H9 (cell line): ENCODE measurements at regions not wholly inside any gene's neighbourhood (a gene's known extent, or its start where the extent isn't known, plus 50 kb on each side); places are given as distances from the start of the nearest gene placed in this dataset.

Source experiments
- DNase-seq: peaks from one replicate; pipeline ENCODE4 v3.0.0-alpha.2; 2017
- H2AFZ ChIP-seq: one replicate; pipeline ENCODE4 v1.6.1; 2013; ENCODE audit warnings: mild to moderate bottlenecking, low read length, control low read depth, moderate library complexity
- H2AK5ac ChIP-seq: 2 replicates; pipeline ENCODE4 v1.6.1; 2013; ENCODE audit warnings: low read length, control low read depth, mixed read lengths; ENCODE audit not compliant: insufficient read length
- H2BK120ac ChIP-seq: one replicate; pipeline ENCODE4 v1.6.1; 2013; ENCODE audit warnings: low read depth, mild to moderate bottlenecking, low read length, control low read depth, inconsistent platforms; ENCODE audit not compliant: poor library complexity, severe bottlenecking
- H2BK12ac ChIP-seq: 2 replicates; pipeline ENCODE4 v1.6.1; 2013; ENCODE audit warnings: low read length, control low read depth, mixed read lengths, low read depth; ENCODE audit not compliant: insufficient read length
- H2BK15ac ChIP-seq: 2 replicates; pipeline ENCODE4 v1.6.1; 2013; ENCODE audit warnings: low read depth, low read length, control low read depth
- H2BK20ac ChIP-seq: one replicate; pipeline ENCODE4 v1.6.1; 2013; ENCODE audit warnings: low read depth, mild to moderate bottlenecking, low read length, control low read depth, inconsistent platforms; ENCODE audit not compliant: poor library complexity, severe bottlenecking
- H2BK5ac ChIP-seq: 2 replicates; pipeline ENCODE4 v1.6.1; 2013; ENCODE audit warnings: low read length, control low read depth, mixed read lengths; ENCODE audit not compliant: insufficient read length
- H3K14ac ChIP-seq: 2 replicates; pipeline ENCODE4 v1.6.1; 2013; ENCODE audit warnings: low read length, control low read depth; ENCODE audit not compliant: insufficient read depth
- H3K18ac ChIP-seq: 2 replicates; pipeline ENCODE4 v1.6.1; 2013; ENCODE audit warnings: low read depth, mild to moderate bottlenecking, mixed read lengths, low read length, control low read depth; ENCODE audit not compliant: insufficient read length
- H3K23ac ChIP-seq: 2 replicates; pipeline ENCODE4 v1.6.1; 2013; ENCODE audit warnings: low read length, control low read depth, mixed read lengths, low read depth; ENCODE audit not compliant: insufficient read length
- H3K23me2 ChIP-seq: 2 replicates; pipeline ENCODE4 v1.6.1; 2013; ENCODE audit warnings: low read depth, mild to moderate bottlenecking, mixed read lengths, low read length, control low read depth; ENCODE audit not compliant: insufficient read length, poor library complexity, severe bottlenecking
- H3K27ac ChIP-seq: 2 replicates; pipeline ENCODE4 v1.5.1; 2013; ENCODE audit warnings: low read length, control low read depth, mixed read lengths, low read depth; ENCODE audit not compliant: insufficient read length
- H3K27me3 ChIP-seq: 2 replicates; pipeline ENCODE4 v1.6.1; 2013; ENCODE audit warnings: low read length, control low read depth, inconsistent platforms; ENCODE audit not compliant: insufficient read depth
- H3K4ac ChIP-seq: 2 replicates; pipeline ENCODE4 v1.6.1; 2013; ENCODE audit warnings: low read depth, mild to moderate bottlenecking, control low read depth, inconsistent platforms, low read length, moderate library complexity
- H3K4me1 ChIP-seq: 2 replicates; pipeline ENCODE4 v1.6.1; 2013; ENCODE audit warnings: low read length, control low read depth, inconsistent platforms; ENCODE audit not compliant: insufficient read depth
- H3K4me2 ChIP-seq: 2 replicates; pipeline ENCODE4 v1.6.1; 2013; ENCODE audit warnings: low read length, control low read depth, mixed read lengths; ENCODE audit not compliant: insufficient read length, insufficient read depth
- H3K56ac ChIP-seq: 2 replicates; pipeline ENCODE4 v1.6.1; 2013; ENCODE audit warnings: low read depth, mild to moderate bottlenecking, mixed read lengths, low read length, control low read depth; ENCODE audit not compliant: insufficient read length
- H3K79me1 ChIP-seq: 2 replicates; pipeline ENCODE4 v1.6.1; 2013; ENCODE audit warnings: low read depth, mild to moderate bottlenecking, moderate library complexity, low read length, control low read depth, inconsistent platforms; ENCODE audit not compliant: insufficient read depth, poor library complexity, severe bottlenecking
- H3K79me2 ChIP-seq: 2 replicates; pipeline ENCODE4 v1.6.1; 2013; ENCODE audit warnings: low read length, control low read depth, inconsistent platforms; ENCODE audit not compliant: insufficient read depth
- H3K9ac ChIP-seq: 2 replicates; pipeline ENCODE4 v1.6.1; 2013; ENCODE audit warnings: low read length, control low read depth, mixed read lengths; ENCODE audit not compliant: insufficient read length; ENCODE audit errors: extremely low read depth
- H3K9me3 ChIP-seq: one replicate; pipeline ENCODE4 v1.6.1; 2013; ENCODE audit warnings: low read depth, low read length, inconsistent platforms; ENCODE audit not compliant: control insufficient read depth
- H3T11ph ChIP-seq: one replicate; pipeline ENCODE4 v1.6.1; 2013; ENCODE audit warnings: mild to moderate bottlenecking, low read length, control low read depth, inconsistent platforms
- H4K20me1 ChIP-seq: one replicate; pipeline ENCODE4 v1.6.1; 2013; ENCODE audit not compliant: control insufficient read depth, insufficient read length, insufficient read depth
- H4K5ac ChIP-seq: 2 replicates; pipeline ENCODE4 v1.6.1; 2013; ENCODE audit warnings: low read depth, mild to moderate bottlenecking, mixed read lengths, low read length, control low read depth; ENCODE audit not compliant: insufficient read length
- H4K8ac ChIP-seq: replicated peaks from 2 replicates; pipeline ENCODE4 v1.6.1; 2013; ENCODE audit warnings: low read length, control low read depth, mixed read lengths, low read depth; ENCODE audit not compliant: insufficient read length
- H4K91ac ChIP-seq: 2 replicates; pipeline ENCODE4 v1.6.1; 2013; ENCODE audit warnings: low read depth, mild to moderate bottlenecking, moderate library complexity, mixed read lengths, low read length, control low read depth; ENCODE audit not compliant: insufficient read length
- H3K27ac Mint-ChIP-seq, 3 experiments: 2 replicates in 2 of 3; 3 replicates in 1 of 3; pipeline ENCODE4 v1.8.0; 2020 to 2021; ENCODE audit warnings: mixed read lengths in 3 of 3, mild to moderate bottlenecking in 1 of 3, moderate library complexity in 1 of 3
- H3K27me3 Mint-ChIP-seq: 2 replicates; pipeline ENCODE4 v1.8.0; 2021; ENCODE audit warnings: low read depth, mild to moderate bottlenecking, moderate library complexity, mixed read lengths
- H3K36me3 Mint-ChIP-seq, 3 experiments: 2 replicates in 2 of 3; 3 replicates in 1 of 3; pipeline ENCODE4 v1.8.0; 2020 to 2021; ENCODE audit warnings: low read depth in 3 of 3, mixed read lengths in 3 of 3; ENCODE audit not compliant: insufficient read depth in 1 of 3
- H3K4me1 Mint-ChIP-seq, 2 experiments: 2 replicates each; pipeline ENCODE4 v1.8.0; 2020; ENCODE audit warnings: mixed read lengths in 2 of 2
- H3K4me3 Mint-ChIP-seq, 2 experiments: 2 replicates in 1 of 2; 3 replicates in 1 of 2; pipeline ENCODE4 v1.8.0; 2020 to 2021; ENCODE audit warnings: mild to moderate bottlenecking in 2 of 2, mixed read lengths in 2 of 2, moderate library complexity in 1 of 2
- H3K9me3 Mint-ChIP-seq, 2 experiments: 2 replicates in 1 of 2; 3 replicates in 1 of 2; pipeline ENCODE4 v1.8.0; 2020; ENCODE audit warnings: mild to moderate bottlenecking in 2 of 2, mixed read lengths in 2 of 2, moderate library complexity in 1 of 2
- CTCF ChIP-seq: fragments of 200-600 bp; sonication (generic); conservative IDR thresholded peaks from 3 replicates; pipeline ENCODE4 v1.8.0; 2021; ENCODE audit warnings: antibody characterized with exemption, mild to moderate bottlenecking

GRCh38 chr4:137300776-137301175 is 231.5 kb downstream of the PCDH18 start:
- Histone ChIP-seq H3K27ac (no peak overlapping the region), H3K27me3 (no peaks in the 10 kb centered on the region), H3K9me3 (no peaks in the 10 kb centered on the region), H3K4ac (no peak overlapping the region), H4K20me1 (no peaks in the 10 kb centered on the region), H2BK120ac (no peak overlapping the region), H3K56ac (no peak overlapping the region), H3T11ph (no peak overlapping the region), H3K9ac (no peak overlapping the region), H3K23me2 (no peaks in the 10 kb centered on the region), H3K23ac (no peak overlapping the region), H4K5ac (no peak overlapping the region), H3K4me1 (no peaks in the 10 kb centered on the region; the same call in 1 of the 2 replicates), H4K8ac (no peak overlapping the region), H2BK5ac (no peak overlapping the region), H2BK20ac (no peak overlapping the region), H3K79me1 (no peaks in the 10 kb centered on the region), H3K18ac (no peak overlapping the region), H3K4me2 (no peak overlapping the region), H3K14ac (no peak overlapping the region), H3K79me2 (no peaks in the 10 kb centered on the region), H4K91ac (no peak overlapping the region), H2AK5ac (no peak overlapping the region), H2BK12ac (no peak overlapping the region), H2AFZ (no peak overlapping the region), H2BK15ac (no peak overlapping the region)
- no peaks in the 10 kb centered on the region for H3K36me3 Mint-ChIP-seq
- H3K4me3 Mint-ChIP-seq = no peak overlapping the region
- H3K4me1 Mint-ChIP-seq = peaks cover 9 to 11% of the 10 kb centered on the region in 2 experiments
- H3K27ac Mint-ChIP-seq = no peak overlapping the region
- no peaks in the 10 kb centered on the region for H3K9me3 Mint-ChIP-seq
- H3K27me3 Mint-ChIP-seq = no peaks in the 10 kb centered on the region
- DNase-seq = no peak
- no peak for TF ChIP-seq CTCF
